KBM-7 (cell line): ENCODE measurements at regions not wholly inside any gene's neighbourhood (a gene's known extent, or its start where the extent isn't known, plus 50 kb on each side); places are given as distances from the start of the nearest gene placed in this dataset.
A peak's percentile ranks its signal among the peaks of the same experiment; 100 is the strongest.

Experiments
- DNase-seq: peaks from one replicate; pipeline ENCODE4 v3.0.0-alpha.2; 2015
- in situ Hi-C: fragments of 300-500 bp; cut with MboI; formaldehyde crosslinking; loops from 2 replicates; pipeline ENCODE4 v1.14.3; 2020; ENCODE audit warnings: low sequenced_read_pairs, low pct_unique_long_range_greater_than_20kb, mixed read lengths

- no peak for DNase-seq
- in situ Hi-C loops: no loop called here
Observed at GRCh38 chr2:238744951-238745350, 102.9 kb upstream of the TWIST2 start.

- no peak for DNase-seq
- in situ Hi-C loops: no loop called here
Observed at GRCh38 chr2:238745997-238746396, 101.9 kb upstream of the TWIST2 start.

- in situ Hi-C loops: no loop called here
- DNase-seq: no peak
Observed at GRCh38 chr2:238747114-238747513, 100.8 kb upstream of the TWIST2 start.

- no peak for DNase-seq
- in situ Hi-C loops: no loop called here
Observed at GRCh38 chr2:238747557-238747956, 100.3 kb upstream of the TWIST2 start.

GRCh38 chr2:238750212-238750904 lies 97.5 kb upstream of the TWIST2 start:
- in situ Hi-C loops: no loop called here
- no peak for DNase-seq

GRCh38 chr2:238754259-238754658 lies 93.6 kb upstream of the TWIST2 start:
- in situ Hi-C loops: no loop called here
- DNase-seq: no peak

- no peak for DNase-seq
- in situ Hi-C loops: no loop called here
Observed at GRCh38 chr2:238761868-238762267, 86.0 kb upstream of the TWIST2 start.

- no peak for DNase-seq
Observed at GRCh38 chr2:238763471-238763995, 84.4 kb upstream of the TWIST2 start.

GRCh38 chr2:238765590-238765989 lies 82.3 kb upstream of the TWIST2 start:
- in situ Hi-C loops: no loop called here
- no peak for DNase-seq

More at GRCh38 chr2:238763471-238763995, 84.4 kb upstream of the TWIST2 start:
- in situ Hi-C loops: no loop called here

- in situ Hi-C loops: no loop called here
- no peak for DNase-seq
Observed at GRCh38 chr2:238771218-238771617, 76.7 kb upstream of the TWIST2 start.

GRCh38 chr2:238771639-238772038 lies 76.2 kb upstream of the TWIST2 start:
- no peak for DNase-seq
- in situ Hi-C loops: no loop called here

GRCh38 chr2:238772635-238773297 lies 75.1 kb upstream of the TWIST2 start:
- no peak for DNase-seq
- in situ Hi-C loops: no loop called here

GRCh38 chr2:238773472-238773871 lies 74.4 kb upstream of the TWIST2 start:
- in situ Hi-C loops: no loop called here
- no peak for DNase-seq

GRCh38 chr2:238774071-238774470 lies 73.8 kb upstream of the TWIST2 start:
- no peak for DNase-seq
- in situ Hi-C loops: no loop called here

- in situ Hi-C loops: loop anchor here (25.0 kb wide), 1 partner anchor 413 kb away; no protein-coding TSS in a partner anchor
- no peak for DNase-seq
Observed at GRCh38 chr2:238774980-238775509, 72.8 kb upstream of the TWIST2 start.

- in situ Hi-C loops: loop anchor here (25.0 kb wide), 1 partner anchor 413 kb away; no protein-coding TSS in a partner anchor
- no peak for DNase-seq
Observed at GRCh38 chr2:238775591-238775990, 72.3 kb upstream of the TWIST2 start.

- peak; percentile 7 for DNase-seq
- in situ Hi-C loops: loop anchor here (25.0 kb wide), 1 partner anchor 414 kb away; no protein-coding TSS in a partner anchor
Observed at GRCh38 chr2:238776003-238776760, 71.7 kb upstream of the TWIST2 start.

GRCh38 chr2:238776761-238777046 lies 71.2 kb upstream of the TWIST2 start:
- DNase-seq: peak; percentile 7
- in situ Hi-C loops: loop anchor here (25.0 kb wide), 1 partner anchor 414 kb away; no protein-coding TSS in a partner anchor

- in situ Hi-C loops: loop anchor here (25.0 kb wide), 1 partner anchor 415 kb away; no protein-coding TSS in a partner anchor
- peak; percentile 62 for DNase-seq
Observed at GRCh38 chr2:238777369-238778067, 70.4 kb upstream of the TWIST2 start.
